HCT116 (cell line): ENCODE measurements at regions not wholly inside any gene's neighbourhood (a gene's known extent, or its start where the extent isn't known, plus 50 kb on each side); places are given as distances from the start of the nearest gene placed in this dataset.

Experiments
- ATAC-seq: fragments of 200-7000 bp; cut with Tn5 transposase; 2 replicates; pipeline ENCODE4 v1.9.1; 2020; ENCODE audit warnings: mild to moderate bottlenecking, moderate library complexity
- BruUV-seq: library from RNA; stranded (reverse); fragments of 400-500 nt; replicated peaks from 2 replicates; lab custom pipeline; 2021; lab: Mats Ljungman, UMichigan
- CTCF ChIA-PET: fragments of 300-600 bp; sonication (Branson Sonifier 250); formaldehyde crosslinking; loops from one replicate; lab custom pipeline; 2021; ENCODE audit warnings: antibody characterized with exemption; lab: Charles Lee
- POLR2A ChIA-PET: fragments of 300-600, 350-600 bp; sonication (Branson Sonifier 250); formaldehyde crosslinking; loops from one replicate; lab custom pipeline; 2021; ENCODE audit warnings: antibody characterized with exemption; lab: Charles Lee
- RAD21 ChIA-PET, 2 experiments: fragments of 300-600 bp; sonication (Branson Sonifier 250); formaldehyde crosslinking; loops; one replicate each; lab custom pipeline; 2023; ENCODE audit warnings: low total read pairs in 2 of 2; ENCODE audit not compliant: uncharacterized antibody in 2 of 2, unreplicated experiment in 2 of 2, low non-redundant PET in 1 of 2; lab: Charles Lee
- DNase-seq: peaks from one replicate; pipeline ENCODE4 v3.0.0-alpha.2; 2010; ENCODE audit warnings: low read depth, low spot score
- H2AFZ ChIP-seq: fragments of 200-600 bp; shearing (Covaris generic), sonication (generic); 2 replicates; pipeline ENCODE4 v1.6.1; 2017; ENCODE audit warnings: low read depth, mixed run types, mixed read lengths, antibody characterized with exemption, low read length; ENCODE audit not compliant: poor library complexity, severe bottlenecking
- H3K27ac ChIP-seq: 2 replicates; pipeline ENCODE4 v1.5.1; 2012; ENCODE audit warnings: low read depth, low read length
- H3K27me3 ChIP-seq: fragments of 200-600 bp; sonication (generic); 2 replicates; pipeline ENCODE4 v1.6.1; 2016; ENCODE audit warnings: mixed run types, low read length, mixed read lengths; ENCODE audit not compliant: insufficient read depth
- H3K36me3 ChIP-seq, 2 experiments: fragments of 200-500 bp in 1 of 2; fragments of 200-600 bp in 1 of 2; sonication (Bioruptor generic) in 1 of 2; sonication (generic) in 1 of 2; 2 replicates each; pipeline versions ENCODE4 v1.5.1 to v1.6.1; 2014 to 2016; ENCODE audit warnings: low read length in 2 of 2, inconsistent platforms in 1 of 2, mixed read lengths in 1 of 2, mixed run types in 1 of 2; ENCODE audit not compliant: insufficient read depth in 2 of 2, control insufficient read depth in 1 of 2
- H3K4me1 ChIP-seq, 2 experiments: fragments of 200-600 bp in 1 of 2; sonication (generic) in 1 of 2; 2 replicates each; pipeline versions ENCODE4 v1.5.1 to v1.6.1; 2012 to 2017; ENCODE audit warnings: low read length in 2 of 2, inconsistent platforms in 1 of 2, mild to moderate bottlenecking in 1 of 2, mixed read lengths in 1 of 2, mixed run types in 1 of 2, moderate library complexity in 1 of 2; ENCODE audit not compliant: insufficient read depth in 2 of 2, control insufficient read depth in 1 of 2
- H3K4me2 ChIP-seq: fragments of 200-600 bp; sonication (generic); 2 replicates; pipeline ENCODE4 v1.6.1; 2017; ENCODE audit warnings: mixed run types, low read length, mixed read lengths
- H3K4me3 ChIP-seq, 2 experiments: fragments of 200-600 bp in 1 of 2; sonication (generic) in 1 of 2; replicated peaks in 1 of 2; 2 replicates each; pipeline ENCODE4 v1.5.1; 2011 to 2016; ENCODE audit warnings: low read length in 2 of 2, control low read depth in 1 of 2, low read depth in 1 of 2, mild to moderate bottlenecking in 1 of 2, mixed read lengths in 1 of 2, mixed run types in 1 of 2
- H3K79me2 ChIP-seq: fragments of 200-600 bp; sonication (generic); 2 replicates; pipeline ENCODE4 v1.6.1; 2017; ENCODE audit warnings: mild to moderate bottlenecking, mixed run types, low read length, moderate library complexity, mixed read lengths; ENCODE audit not compliant: insufficient read depth
- H3K9ac ChIP-seq: fragments of 200-600 bp; sonication (generic); 2 replicates; pipeline ENCODE4 v1.6.1; 2016; ENCODE audit warnings: low read length, mixed read lengths
- H3K9me2 ChIP-seq: fragments of 200-600 bp; sonication (generic), shearing (Covaris generic); 2 replicates; pipeline ENCODE4 v1.6.1; 2017; ENCODE audit warnings: mixed run types, mild to moderate bottlenecking, moderate library complexity; ENCODE audit not compliant: insufficient read depth
- H3K9me3 ChIP-seq, 2 experiments: fragments of 200-500 bp in 1 of 2; fragments of 200-600 bp in 1 of 2; sonication (Bioruptor generic) in 1 of 2; sonication (generic) in 1 of 2; 2 replicates each; pipeline ENCODE4 v1.6.1; 2014 to 2017; ENCODE audit warnings: low read length in 2 of 2, mixed read lengths in 2 of 2, inconsistent platforms in 1 of 2, low read depth in 1 of 2, mild to moderate bottlenecking in 1 of 2, mixed run types in 1 of 2, moderate library complexity in 1 of 2; ENCODE audit not compliant: control insufficient read depth in 1 of 2, insufficient read depth in 1 of 2
- H4K20me1 ChIP-seq: fragments of 200-600 bp; sonication (generic), shearing (Covaris generic); 2 replicates; pipeline ENCODE4 v1.6.1; 2017; ENCODE audit warnings: mixed run types, mild to moderate bottlenecking, moderate library complexity; ENCODE audit not compliant: insufficient read depth
- CTCF ChIP-seq, 3 experiments: fragments of 200-600 bp in 1 of 3; sonication (generic) in 1 of 3; IDR thresholded peaks in 2 of 3; conservative IDR thresholded peaks in 1 of 3; 2 replicates each; pipeline ENCODE4 v1.5.1; 2012 to 2017; ENCODE audit warnings: low read depth in 2 of 3, low read length in 2 of 3, antibody characterized with exemption in 1 of 3, borderline replicate concordance in 1 of 3, control low read depth in 1 of 3, mild to moderate bottlenecking in 1 of 3, mixed read lengths in 1 of 3, mixed run types in 1 of 3, moderate library complexity in 1 of 3; ENCODE audit not compliant: insufficient read depth in 1 of 3
- EGR1 ChIP-seq: IDR thresholded peaks from 2 replicates; pipeline ENCODE4 v1.6.1; 2012; ENCODE audit warnings: low read depth
- ELF1 ChIP-seq: IDR thresholded peaks from 2 replicates; pipeline ENCODE4 v1.6.1; 2012; ENCODE audit warnings: low read depth, borderline replicate concordance
- EZH2phosphoT487 ChIP-seq: fragments of 200-600 bp; IDR thresholded peaks from 2 replicates; pipeline ENCODE4 v1.6.1; 2018; ENCODE audit warnings: antibody characterized with exemption, borderline replicate concordance
- MAX ChIP-seq: IDR thresholded peaks from 2 replicates; pipeline ENCODE4 v1.6.1; 2012
- POLR2A ChIP-seq: IDR thresholded peaks from 2 replicates; pipeline ENCODE4 v1.7.0; 2011; ENCODE audit warnings: borderline replicate concordance; ENCODE audit not compliant: insufficient read depth, insufficient read length; ENCODE audit errors: extremely low read depth
- SP1 ChIP-seq: IDR thresholded peaks from 2 replicates; pipeline ENCODE4 v1.6.1; 2012; ENCODE audit warnings: low read depth
- TCF7L2 ChIP-seq: IDR thresholded peaks from 2 replicates; pipeline ENCODE4 v1.7.0; 2011; ENCODE audit warnings: borderline replicate concordance, inconsistent platforms; ENCODE audit not compliant: insufficient read depth, insufficient read length; ENCODE audit errors: extremely low read depth
- YY1 ChIP-seq: IDR thresholded peaks from 2 replicates; pipeline ENCODE4 v1.6.1; 2011; ENCODE audit warnings: low read length, low read depth, moderate library complexity, mild to moderate bottlenecking; ENCODE audit not compliant: insufficient replicate concordance; ENCODE audit errors: extremely low read depth
- ZFX ChIP-seq: fragments of 450-650 bp; IDR thresholded peaks from 2 replicates; pipeline ENCODE4 v1.6.1; 2017
- ZNF274 ChIP-seq: fragments of 200-500 bp; sonication (Bioruptor generic); IDR thresholded peaks from 2 replicates; pipeline ENCODE4 v1.6.1; 2014; ENCODE audit warnings: mild to moderate bottlenecking, low read depth, low read length, inconsistent platforms
- intact Hi-C: fragments of 100-400 bp; cut with micrococcal nuclease; formaldehyde crosslinking; loops from 2 replicates; pipeline ENCODE4 v1.10.0; 2022

- H3K9ac ChIP-seq: no peak overlapping the region
- H3K4me2 ChIP-seq: no peak overlapping the region
- no peaks in the 10 kb centered on the region for H3K27me3 ChIP-seq
- POLR2A ChIA-PET: no interaction called here
- H3K9me3 ChIP-seq: no peaks in the 10 kb centered on the region
- no peak for TF ChIP-seq EZH2phosphoT487
- TF ChIP-seq ZFX: no peak
- TF ChIP-seq ZNF274: no peak
- no peak for TF ChIP-seq POLR2A
- TF ChIP-seq MAX: no peak
- no peak for TF ChIP-seq ELF1
- no peak for TF ChIP-seq CTCF (IDR thresholded peaks at IDR 0.05 in 2 of 3, conservative IDR thresholded peaks at IDR 0.05 in 1 of 3; ENCODE audit: borderline replicate concordance in 1 of 3, insufficient read depth in 1 of 3, low read depth in 2 of 3, low read length in 2 of 3)
- no peak for ATAC-seq
- intact Hi-C loops: no loop called here
- peaks cover 12 to 14% of the 10 kb centered on the region in 2 experiments for H3K4me1 ChIP-seq
- H3K79me2 ChIP-seq: no peaks in the 10 kb centered on the region
- no peak overlapping the region for H3K27ac ChIP-seq
- CTCF ChIA-PET: no interaction called here
- H4K20me1 ChIP-seq: no peaks in the 10 kb centered on the region
- no peaks in the 10 kb centered on the region for H3K36me3 ChIP-seq
- RAD21 ChIA-PET: no interaction called here
- H3K9me2 ChIP-seq: no peaks in the 10 kb centered on the region
- no peak overlapping the region for H2AFZ ChIP-seq
- DNase-seq: no peak
- no peak overlapping the region for H3K4me3 ChIP-seq
- no TSS peak for BruUV-seq
Measured at GRCh38 chr13:30565658-30566057, 52.1 kb upstream of the USPL1 start.

GRCh38 chr13:30567072-30567471 is 50.6 kb upstream of the USPL1 start:
- H3K36me3 ChIP-seq: no peaks in the 10 kb centered on the region
- no peak for DNase-seq
- no peaks in the 10 kb centered on the region for H3K9me2 ChIP-seq
- no peak overlapping the region for H2AFZ ChIP-seq
- TF ChIP-seq SP1: no peak
- no peak for TF ChIP-seq POLR2A
- TF ChIP-seq EGR1: no peak
- no peak for TF ChIP-seq YY1
- TF ChIP-seq TCF7L2: no peak
- RAD21 ChIA-PET: no interaction called here
- intact Hi-C loops: no loop called here
- BruUV-seq: no TSS peak
- H3K4me1 ChIP-seq: peaks cover 15 to 19% of the 10 kb centered on the region in 2 experiments
- no peak overlapping the region for H3K4me3 ChIP-seq
- no peak overlapping the region for H3K27ac ChIP-seq
- ATAC-seq: no peak
- H3K27me3 ChIP-seq: no peaks in the 10 kb centered on the region
- POLR2A ChIA-PET: no interaction called here
- no peak overlapping the region for H3K4me2 ChIP-seq
- no peaks in the 10 kb centered on the region for H3K79me2 ChIP-seq
- no peak overlapping the region for H3K9ac ChIP-seq
- CTCF ChIA-PET: no interaction called here
- no peaks in the 10 kb centered on the region for H4K20me1 ChIP-seq
- no peaks in the 10 kb centered on the region for H3K9me3 ChIP-seq
